ENCODE measurements at regions not wholly inside any gene's neighbourhood (a gene's known extent, or its start where the extent isn't known, plus 50 kb on each side); places are given as distances from the start of the nearest gene placed in this dataset.

DNA sequence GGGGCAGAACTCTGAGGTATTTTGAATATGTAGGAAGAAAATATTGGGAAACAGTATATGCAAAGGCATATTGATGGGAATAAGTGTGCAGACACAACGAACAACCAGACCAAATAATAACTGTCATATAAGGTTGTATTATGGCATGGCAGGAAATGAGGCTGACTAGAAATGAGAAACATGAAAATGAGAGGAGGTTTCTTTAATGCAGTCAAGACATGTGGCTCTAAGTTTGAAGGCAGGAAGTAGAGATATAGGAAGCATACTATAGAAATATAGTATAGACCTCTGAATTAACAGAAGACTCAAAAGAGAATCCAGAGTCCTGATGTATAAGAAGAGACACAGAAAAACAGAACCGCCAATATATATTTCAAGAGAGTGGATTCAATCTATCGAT is 459.7 kb upstream of the PTCHD4 start:
- Histone ChIP-seq H3K27me3 (ENCODE audit: insufficient read depth, poor library complexity, severe bottlenecking) (no peaks in the 10 kb centered on the region), H3K27ac (replicated peaks) (no peak overlapping the region), H3K4me3 (replicated peaks; ENCODE audit: insufficient read depth, low read length) (no peak overlapping the region)
- DNase-seq (ENCODE audit: low read depth in 1 of 2, low spot score in 1 of 2): no peak
- TF ChIP-seq, protein P1, sequence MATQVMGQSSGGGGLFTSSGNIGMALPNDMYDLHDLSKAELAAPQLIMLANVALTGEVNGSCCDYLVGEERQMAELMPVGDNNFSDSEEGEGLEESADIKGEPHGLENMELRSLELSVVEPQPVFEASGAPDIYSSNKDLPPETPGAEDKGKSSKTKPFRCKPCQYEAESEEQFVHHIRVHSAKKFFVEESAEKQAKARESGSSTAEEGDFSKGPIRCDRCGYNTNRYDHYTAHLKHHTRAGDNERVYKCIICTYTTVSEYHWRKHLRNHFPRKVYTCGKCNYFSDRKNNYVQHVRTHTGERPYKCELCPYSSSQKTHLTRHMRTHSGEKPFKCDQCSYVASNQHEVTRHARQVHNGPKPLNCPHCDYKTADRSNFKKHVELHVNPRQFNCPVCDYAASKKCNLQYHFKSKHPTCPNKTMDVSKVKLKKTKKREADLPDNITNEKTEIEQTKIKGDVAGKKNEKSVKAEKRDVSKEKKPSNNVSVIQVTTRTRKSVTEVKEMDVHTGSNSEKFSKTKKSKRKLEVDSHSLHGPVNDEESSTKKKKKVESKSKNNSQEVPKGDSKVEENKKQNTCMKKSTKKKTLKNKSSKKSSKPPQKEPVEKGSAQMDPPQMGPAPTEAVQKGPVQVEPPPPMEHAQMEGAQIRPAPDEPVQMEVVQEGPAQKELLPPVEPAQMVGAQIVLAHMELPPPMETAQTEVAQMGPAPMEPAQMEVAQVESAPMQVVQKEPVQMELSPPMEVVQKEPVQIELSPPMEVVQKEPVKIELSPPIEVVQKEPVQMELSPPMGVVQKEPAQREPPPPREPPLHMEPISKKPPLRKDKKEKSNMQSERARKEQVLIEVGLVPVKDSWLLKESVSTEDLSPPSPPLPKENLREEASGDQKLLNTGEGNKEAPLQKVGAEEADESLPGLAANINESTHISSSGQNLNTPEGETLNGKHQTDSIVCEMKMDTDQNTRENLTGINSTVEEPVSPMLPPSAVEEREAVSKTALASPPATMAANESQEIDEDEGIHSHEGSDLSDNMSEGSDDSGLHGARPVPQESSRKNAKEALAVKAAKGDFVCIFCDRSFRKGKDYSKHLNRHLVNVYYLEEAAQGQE (IDR thresholded peaks at IDR 0.05; ENCODE audit: insufficient replicate concordance, low read depth): no peak
- TF ChIP-seq, protein P2, sequence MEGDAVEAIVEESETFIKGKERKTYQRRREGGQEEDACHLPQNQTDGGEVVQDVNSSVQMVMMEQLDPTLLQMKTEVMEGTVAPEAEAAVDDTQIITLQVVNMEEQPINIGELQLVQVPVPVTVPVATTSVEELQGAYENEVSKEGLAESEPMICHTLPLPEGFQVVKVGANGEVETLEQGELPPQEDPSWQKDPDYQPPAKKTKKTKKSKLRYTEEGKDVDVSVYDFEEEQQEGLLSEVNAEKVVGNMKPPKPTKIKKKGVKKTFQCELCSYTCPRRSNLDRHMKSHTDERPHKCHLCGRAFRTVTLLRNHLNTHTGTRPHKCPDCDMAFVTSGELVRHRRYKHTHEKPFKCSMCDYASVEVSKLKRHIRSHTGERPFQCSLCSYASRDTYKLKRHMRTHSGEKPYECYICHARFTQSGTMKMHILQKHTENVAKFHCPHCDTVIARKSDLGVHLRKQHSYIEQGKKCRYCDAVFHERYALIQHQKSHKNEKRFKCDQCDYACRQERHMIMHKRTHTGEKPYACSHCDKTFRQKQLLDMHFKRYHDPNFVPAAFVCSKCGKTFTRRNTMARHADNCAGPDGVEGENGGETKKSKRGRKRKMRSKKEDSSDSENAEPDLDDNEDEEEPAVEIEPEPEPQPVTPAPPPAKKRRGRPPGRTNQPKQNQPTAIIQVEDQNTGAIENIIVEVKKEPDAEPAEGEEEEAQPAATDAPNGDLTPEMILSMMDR (IDR thresholded peaks at IDR 0.05; ENCODE audit: insufficient read depth, low read length): no peak

DNA sequence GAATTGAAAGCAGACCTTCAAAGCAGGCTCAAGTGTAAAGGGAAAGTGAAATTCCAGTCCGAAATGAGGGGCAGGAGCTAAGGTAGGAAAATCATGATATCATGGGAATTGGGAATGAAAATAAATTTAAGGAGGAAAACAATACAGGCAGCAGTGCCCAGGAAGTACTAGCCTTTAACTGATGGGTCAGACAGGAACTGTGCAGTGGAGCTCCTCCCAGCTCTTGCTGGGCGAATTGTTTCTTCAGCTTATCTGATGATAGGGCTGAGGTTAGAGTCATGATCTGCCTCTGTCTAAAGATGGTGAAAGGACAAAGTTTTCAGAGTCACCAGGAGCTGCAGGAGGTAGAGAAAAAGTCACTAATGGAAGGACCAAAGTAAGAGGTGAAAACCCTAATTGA is 457.9 kb upstream of the PTCHD4 start:
- Histone ChIP-seq H3K4me3 (replicated peaks; ENCODE audit: insufficient read depth, low read length) (no peak overlapping the region), H3K27ac (replicated peaks) (no peak overlapping the region), H3K27me3 (ENCODE audit: insufficient read depth, poor library complexity, severe bottlenecking) (no peaks in the 10 kb centered on the region)
- no peak for DNase-seq (ENCODE audit: low read depth in 1 of 2, low spot score in 1 of 2)
- TF ChIP-seq POLR2AphosphoS5 (IDR thresholded peaks at IDR 0.05; ENCODE audit: low read depth): no peak

DNA sequence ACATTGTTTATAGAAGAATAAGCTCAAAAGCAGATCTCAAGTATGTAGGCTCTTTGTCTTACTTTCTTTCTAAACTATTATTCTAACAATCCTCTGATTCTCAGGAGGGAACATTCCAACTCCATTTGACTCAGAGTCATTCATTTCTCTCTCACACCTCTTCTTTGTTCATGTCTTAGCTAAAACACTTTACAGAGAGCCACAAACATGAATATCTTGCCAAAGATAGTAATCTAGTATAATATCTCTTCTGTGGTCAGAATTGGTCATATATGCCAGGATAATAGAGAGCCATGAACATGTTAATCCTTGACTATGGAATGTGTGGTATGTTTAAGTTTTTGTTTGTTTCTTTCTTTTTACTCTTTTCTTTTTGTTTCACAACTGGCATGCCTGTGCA is 456.0 kb upstream of the PTCHD4 start:
- H3K27me3 ChIP-seq (ENCODE audit: insufficient read depth, poor library complexity, severe bottlenecking): no peaks in the 10 kb centered on the region
- TF ChIP-seq POLR2AphosphoS5 (IDR thresholded peaks at IDR 0.05; ENCODE audit: low read depth) (no peak), SPI1 (IDR thresholded peaks at IDR 0.05; ENCODE audit: borderline replicate concordance, low read depth) (no peak), GABPA (IDR thresholded peaks at IDR 0.05; ENCODE audit: low read depth) (no peak)
- TF ChIP-seq, protein P1 (IDR thresholded peaks at IDR 0.05; ENCODE audit: insufficient replicate concordance, low read depth): no peak
- TF ChIP-seq, protein P2 (IDR thresholded peaks at IDR 0.05; ENCODE audit: insufficient read depth, low read length): no peak
- no peak overlapping the region for H3K4me3 ChIP-seq (replicated peaks; ENCODE audit: insufficient read depth, low read length)
- H3K27ac ChIP-seq (replicated peaks): no peak overlapping the region
- no peak for DNase-seq (ENCODE audit: low read depth in 1 of 2, low spot score in 1 of 2)

DNA sequence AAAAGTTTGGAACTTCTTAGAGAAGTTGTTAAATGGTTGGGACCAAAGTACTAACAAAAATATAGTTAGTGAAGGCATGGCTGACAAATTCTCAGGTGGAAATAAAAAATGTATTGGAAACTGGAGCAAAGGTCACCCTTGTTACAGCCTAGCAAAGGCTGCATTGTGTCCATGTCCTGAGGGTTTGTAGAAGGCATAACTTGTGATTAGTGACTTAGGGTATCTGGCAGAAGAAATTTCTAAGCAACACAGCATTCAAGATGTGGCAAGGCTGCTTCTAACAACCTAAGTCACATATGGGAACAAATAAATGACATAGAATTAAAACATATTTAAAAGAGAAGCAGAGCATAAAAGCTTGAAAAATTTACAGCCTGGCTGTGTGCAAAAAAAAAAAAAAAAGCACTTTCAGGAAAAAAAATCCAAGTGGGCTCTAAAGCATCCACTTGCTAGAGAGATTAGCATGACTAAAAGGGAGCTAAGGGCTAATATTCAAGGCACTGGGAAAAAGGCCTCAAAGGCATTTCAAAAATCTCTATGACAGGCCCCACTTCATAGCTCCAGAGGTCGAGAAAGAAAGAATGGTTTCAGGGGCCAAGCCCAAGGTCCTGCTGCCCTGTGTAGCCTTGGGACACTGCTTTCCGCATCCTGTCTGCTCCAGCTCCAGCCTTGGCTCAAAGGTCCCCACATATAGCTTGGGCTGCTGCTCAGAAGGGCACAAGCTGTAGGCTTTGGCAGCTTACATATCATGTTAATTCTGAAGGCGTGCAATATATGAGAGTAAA is 453.2 kb upstream of the PTCHD4 start:
- no peak for DNase-seq (ENCODE audit: low read depth in 1 of 2, low spot score in 1 of 2)
- no peaks in the 10 kb centered on the region for H3K27me3 ChIP-seq (ENCODE audit: insufficient read depth, poor library complexity, severe bottlenecking)
- no peak overlapping the region for H3K4me3 ChIP-seq (replicated peaks; ENCODE audit: insufficient read depth, low read length)
- TF ChIP-seq POLR2AphosphoS5 (IDR thresholded peaks at IDR 0.05; ENCODE audit: low read depth): no peak
- TF ChIP-seq, protein P2 (IDR thresholded peaks at IDR 0.05; ENCODE audit: insufficient read depth, low read length): no peak
- TF ChIP-seq, protein P1 (IDR thresholded peaks at IDR 0.05; ENCODE audit: insufficient replicate concordance, low read depth): no peak
- TF ChIP-seq SPI1 (IDR thresholded peaks at IDR 0.05; ENCODE audit: borderline replicate concordance, low read depth): no peak
- no peak for TF ChIP-seq GABPA (IDR thresholded peaks at IDR 0.05; ENCODE audit: low read depth)
- no peak overlapping the region for H3K27ac ChIP-seq (replicated peaks)
